CMK (cell line): ENCODE measurements at regions not wholly inside any gene's neighbourhood (a gene's known extent, or its start where the extent isn't known, plus 50 kb on each side); places are given as distances from the start of the nearest gene placed in this dataset.

Source experiments
- DNase-seq: peaks from one replicate; pipeline ENCODE4 v3.0.0-alpha.2; 2010; ENCODE audit warnings: low read depth

DNA sequence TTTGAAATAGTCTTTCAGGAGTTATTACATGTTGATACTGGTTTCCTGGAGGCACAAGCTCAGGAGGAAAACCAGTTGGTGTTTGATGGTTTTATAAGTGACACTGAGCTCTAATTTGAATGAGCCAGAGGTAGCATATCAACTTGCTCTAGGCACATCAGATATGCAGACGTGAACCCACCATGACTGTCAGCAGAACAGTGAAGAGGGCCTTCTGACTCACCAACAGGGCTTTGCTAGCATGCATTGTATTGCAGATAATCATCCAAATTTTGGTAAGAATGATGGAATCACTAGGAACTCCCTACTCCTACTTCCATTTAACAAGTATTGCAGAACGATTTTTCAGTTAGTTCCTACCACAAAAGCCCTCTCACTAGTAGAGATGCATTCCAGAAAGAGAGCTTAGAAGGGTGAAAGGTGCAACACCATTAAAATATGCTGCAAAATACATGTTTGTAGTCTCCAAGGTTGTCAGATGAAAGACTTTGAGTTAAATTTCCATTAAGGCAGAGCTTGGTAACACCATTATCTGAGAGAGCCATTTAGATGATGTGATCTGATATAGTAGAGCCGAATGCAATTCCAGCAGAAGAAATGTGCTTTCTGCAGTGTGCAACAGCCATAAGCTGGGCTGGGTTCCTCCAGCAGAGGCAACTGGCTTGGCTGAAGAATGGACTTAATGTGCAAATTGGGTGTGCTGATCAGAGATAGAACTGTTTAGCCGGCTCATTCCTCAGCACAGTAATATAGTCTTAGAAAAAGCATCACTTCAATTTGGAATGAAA, 968.7 kb upstream of the ADGRB3 start:
- DNase-seq = no peak

DNA sequence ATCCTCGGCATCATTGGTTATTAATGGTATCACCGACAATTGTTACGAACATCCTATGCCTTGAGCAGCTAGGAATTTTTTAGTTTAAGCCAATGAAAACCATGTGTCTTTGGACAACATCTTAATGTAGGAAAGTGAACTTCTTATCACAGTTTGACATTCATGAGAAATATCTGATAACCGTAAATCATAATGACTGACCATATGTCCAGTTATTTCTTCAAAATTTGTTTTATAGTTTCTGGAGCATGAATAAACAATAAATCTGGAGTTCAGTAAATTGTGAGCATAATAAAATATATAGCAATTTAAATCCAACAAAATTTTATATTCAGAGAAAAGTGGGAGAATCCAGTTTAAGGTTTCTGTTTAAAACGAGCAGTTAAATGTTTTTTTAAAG, 970.1 kb upstream of the ADGRB3 start:
- no peak for DNase-seq

DNA sequence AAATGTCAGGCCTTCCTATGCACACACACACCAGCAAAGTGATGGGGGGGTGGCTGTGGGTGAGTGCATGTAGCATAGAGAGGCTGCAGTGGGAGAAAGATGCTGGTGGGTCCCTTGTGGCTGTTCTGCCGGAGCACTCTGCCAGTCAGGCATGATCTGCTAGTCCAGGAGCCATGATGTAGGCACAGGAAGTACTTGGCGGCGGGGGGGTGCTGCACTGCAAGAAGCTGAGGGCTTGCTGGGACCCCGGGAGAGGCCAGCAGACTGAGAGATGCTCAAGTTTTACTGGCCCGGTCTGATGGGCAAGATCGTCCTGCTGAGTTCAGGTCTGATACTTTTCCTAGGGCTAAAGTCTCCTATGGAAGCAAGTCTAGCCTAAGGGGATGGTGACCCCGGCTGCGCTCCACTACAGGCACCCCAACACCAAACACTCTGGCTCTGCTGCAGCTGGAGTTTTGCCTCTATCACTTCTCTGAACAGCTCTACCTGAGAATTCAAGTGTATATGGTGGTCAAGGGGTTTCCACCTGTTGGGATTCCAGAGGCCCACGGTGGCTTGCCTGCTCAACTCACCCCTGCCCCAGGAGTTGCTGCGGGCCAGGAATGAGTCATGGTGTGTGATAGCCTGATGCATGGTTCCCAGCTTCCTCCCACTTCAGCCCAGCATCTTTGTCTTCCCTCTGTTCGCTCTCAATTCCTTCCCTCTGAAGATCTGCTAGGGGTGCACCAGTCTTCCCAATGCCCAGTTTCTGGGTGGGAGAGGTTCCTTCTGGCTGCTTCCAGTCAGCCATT, 971.8 kb upstream of the ADGRB3 start:
- DNase-seq = no peak

DNA sequence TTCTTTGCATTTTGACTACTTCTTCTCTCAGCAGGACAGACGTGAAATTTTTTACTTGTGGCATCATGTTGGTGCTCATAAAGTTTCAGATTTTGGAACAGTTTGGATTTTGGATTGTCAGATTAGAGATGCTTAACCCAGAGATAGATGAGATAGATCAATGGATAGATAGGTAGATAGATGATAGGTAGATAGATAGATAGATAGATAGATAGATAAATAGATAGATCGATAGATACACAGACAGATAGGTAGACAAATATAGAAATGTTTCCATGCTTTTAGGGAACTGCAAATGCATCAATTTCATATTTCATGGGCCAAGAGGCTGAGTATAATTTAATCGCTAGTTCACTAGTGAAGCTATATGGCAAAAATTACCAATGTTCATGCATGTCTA, 981.5 kb upstream of the ADGRB3 start:
- no peak for DNase-seq

DNA sequence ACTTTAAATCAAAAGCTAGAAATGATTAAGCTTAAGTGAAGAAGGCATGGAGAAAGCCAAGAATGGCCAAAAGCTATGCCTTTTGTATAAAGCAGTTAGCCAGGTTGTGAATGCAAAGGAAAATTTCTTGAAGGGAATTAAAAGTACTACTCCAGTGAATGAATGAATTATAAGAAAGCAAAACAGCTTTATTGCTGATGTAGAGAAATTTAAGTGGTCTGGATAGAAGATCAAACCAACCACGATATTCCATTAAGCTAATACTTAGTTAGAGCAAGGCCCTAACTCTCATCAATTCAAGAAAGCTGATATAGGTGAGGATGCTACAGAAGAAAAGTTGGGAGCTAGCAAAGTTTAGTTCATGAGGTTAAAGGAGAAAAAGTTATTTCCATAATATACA, 988.5 kb upstream of the ADGRB3 start:
- DNase-seq = no peak

DNA sequence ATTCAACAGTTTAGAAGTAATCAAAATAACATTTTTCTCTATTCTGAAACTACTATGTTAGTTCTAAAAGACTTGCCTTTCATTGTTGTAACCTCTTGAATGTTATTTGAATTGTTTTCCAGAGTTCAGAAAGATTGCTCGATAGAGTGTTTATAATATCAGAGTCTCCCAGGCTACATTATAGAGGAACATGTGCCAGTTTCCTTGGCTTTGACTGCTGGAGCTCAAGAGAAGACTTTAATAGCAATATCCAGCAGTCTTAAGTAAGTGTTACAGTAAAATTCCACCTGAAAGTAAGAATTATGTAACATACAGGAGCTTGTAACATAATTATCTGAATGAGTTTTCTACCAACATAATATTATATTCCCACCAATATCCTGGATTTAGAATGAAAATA, 991.8 kb upstream of the ADGRB3 start:
- DNase-seq = no peak

DNA sequence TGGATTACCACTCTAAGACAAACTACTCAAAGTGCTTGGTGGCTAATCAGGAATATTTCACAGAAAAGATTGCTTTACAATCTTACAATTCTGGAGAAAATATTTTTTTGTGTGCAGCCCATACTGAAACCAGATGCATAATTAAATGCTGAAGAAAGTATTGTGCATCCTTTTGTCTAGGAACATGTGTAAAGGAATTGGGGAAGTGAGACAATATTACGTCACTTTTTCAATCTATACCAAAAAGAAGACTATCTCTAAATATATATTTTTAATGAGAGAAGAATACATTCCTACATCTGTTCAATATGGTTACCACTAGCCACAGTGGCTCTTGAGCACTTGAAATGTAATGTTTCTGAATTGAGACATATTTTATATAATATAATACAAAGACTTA, 992.5 kb upstream of the ADGRB3 start:
- no peak for DNase-seq

DNA sequence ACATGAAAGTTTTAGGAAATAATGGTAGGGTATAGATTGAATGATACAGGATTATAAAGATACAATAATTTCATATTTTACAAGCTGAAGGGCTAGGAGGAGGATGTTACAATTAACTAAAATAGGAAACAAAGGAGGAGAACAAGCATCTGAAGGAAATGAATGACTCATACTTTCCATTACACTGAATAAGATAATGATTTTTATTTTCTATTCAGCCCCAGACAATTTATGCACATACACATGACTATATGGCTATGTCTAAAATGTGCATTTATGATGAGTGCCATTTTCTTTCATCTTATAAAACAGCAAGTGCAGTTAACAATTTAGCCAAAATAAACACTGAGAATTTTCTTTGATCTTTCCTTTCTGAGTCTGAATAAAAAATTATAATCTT, 994.6 kb upstream of the ADGRB3 start:
- DNase-seq = no peak

DNA sequence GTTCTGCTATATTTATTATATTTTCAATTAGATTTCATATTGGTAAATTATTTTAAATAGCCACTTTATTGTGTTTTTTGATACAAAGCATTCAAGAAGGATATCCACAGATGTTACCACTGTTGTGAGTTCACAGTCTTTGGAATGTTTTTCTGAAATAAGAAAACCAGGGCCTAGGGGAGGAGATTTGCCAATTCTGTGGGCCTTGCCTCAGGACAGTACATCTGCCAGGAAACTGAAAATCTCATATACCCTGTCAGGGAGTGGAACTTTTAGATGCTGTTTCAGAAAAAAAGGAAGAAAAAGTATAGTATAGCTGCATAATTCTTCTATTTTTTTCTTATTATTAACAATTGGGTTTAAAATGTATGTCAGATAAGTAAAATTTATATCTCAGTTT, 995.9 kb upstream of the ADGRB3 start:
- no peak for DNase-seq

DNA sequence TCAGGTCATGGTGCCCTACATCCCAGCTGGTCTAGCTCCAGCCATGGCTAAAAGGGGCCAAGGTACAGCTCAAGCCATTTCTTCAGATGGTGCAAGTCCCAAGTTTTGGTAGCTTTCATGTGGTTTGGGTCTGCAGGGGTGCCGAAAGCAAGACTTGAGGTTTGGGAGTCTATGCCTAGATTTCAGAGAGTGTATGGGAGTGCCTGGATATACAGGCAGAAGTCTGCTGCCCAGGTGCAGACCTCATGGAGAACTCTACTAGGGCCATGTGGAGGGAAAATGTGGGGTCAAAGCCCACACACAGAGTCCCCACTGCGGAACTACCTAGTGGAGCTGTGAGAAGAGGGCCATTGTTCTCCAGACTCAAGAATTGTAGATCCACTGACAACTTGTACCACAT, 1000.9 kb upstream of the ADGRB3 start:
- DNase-seq = no peak

DNA sequence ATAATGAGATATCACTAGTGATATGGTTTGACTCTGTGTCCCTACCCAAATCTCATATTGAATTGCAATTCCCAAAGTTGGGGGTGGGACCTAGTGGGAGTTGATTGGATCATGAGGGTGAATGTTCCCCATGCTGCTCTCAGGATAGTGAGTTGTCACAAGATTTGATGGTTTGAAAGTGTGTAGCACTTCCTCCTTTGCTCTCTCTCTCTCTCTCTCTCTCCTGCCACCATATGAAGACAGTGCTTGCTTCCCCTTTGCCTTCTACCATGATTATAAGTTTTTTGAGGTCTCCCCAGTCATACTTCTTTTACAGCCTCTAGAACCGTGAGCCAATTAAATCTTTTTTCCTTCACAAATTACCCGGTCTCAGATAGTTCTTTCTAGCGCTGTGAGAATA, 1002.0 kb upstream of the ADGRB3 start:
- no peak for DNase-seq

DNA sequence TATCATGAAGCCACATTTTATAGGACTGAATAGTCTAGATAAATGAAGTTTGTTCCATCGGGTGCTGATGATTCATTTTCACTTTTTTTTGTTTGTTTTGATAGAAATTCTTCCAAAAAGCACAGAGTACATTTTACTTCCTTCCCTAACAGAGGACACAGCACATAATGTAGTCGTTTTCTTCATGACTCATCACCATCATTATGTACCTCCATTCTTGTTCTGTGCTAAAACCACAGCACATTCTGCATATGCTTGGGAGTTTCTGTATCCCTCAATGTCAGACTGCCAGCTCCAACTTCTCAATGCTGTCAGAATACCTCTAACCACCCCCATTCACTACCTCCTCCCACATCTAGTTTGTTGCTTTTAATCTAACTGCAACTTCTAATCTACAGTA, 1004.9 kb upstream of the ADGRB3 start:
- no peak for DNase-seq

DNA sequence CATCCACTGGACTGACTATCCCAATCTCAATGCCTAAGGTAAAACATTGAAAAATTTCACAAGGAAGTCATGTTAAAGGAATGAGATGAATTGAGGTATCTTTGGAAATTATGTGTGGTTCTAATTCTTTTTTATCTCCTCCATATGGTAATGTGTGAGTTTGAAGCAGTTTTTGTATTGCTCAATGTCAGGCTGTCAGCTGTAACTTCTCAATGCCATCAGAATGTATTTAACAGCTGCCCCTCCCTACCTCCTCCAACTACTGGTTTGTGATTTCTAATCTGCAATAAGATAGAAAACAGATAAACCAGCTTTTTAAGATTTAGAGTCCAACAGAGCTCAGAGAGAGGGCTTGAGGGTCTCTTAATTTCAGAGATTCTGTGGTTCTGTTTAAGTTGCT, 1005.8 kb upstream of the ADGRB3 start:
- no peak for DNase-seq

DNA sequence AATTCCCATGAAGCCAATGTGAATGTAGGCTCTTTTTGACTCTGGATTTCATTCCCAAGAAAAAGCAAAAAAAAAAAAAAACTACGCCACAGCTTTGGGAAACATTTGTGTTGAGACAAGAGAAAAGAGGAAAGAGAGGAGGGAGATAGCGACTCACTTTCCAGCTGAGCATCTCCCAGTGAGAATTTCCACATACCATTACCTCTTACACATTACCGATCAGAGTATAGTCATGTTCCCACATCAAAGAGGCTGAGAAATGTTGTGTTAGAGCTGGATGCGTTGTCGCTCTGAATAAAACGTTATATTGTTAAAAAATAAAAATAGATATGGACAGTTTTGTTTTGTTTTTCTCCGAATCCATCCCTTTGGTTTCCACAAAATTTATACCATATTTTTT, 1019.3 kb upstream of the ADGRB3 start:
- DNase-seq = no peak

DNA sequence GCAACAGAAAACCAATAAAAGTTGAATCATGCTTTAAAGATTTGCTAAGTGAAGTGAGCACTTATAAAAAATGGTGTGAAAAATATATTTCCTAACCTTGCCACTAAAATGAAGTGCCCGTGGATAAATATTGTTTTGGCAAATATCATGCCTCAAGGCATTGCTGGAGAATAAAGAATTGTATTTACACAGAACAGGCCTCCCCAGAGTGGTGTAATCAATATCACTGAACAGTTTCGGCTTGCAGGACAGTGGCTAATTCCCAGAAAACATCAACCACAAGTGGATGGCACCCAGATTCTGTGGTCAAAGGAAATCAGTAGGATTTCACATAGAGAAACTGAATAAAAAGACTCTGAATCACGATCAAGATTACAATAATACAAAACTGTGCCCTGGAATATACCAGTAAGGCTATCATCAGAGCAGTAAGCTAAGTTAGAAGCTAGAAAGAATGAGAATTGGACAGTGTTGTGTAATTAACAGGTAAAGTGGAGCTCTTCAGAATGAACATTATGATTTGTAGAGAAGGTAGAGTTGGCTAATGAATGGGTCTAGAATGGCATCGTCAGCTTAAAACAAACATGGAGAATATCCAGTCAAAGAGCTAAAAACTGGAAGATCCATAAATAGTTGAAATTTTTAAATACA, 1026.9 kb upstream of the ADGRB3 start:
- no peak for DNase-seq

DNA sequence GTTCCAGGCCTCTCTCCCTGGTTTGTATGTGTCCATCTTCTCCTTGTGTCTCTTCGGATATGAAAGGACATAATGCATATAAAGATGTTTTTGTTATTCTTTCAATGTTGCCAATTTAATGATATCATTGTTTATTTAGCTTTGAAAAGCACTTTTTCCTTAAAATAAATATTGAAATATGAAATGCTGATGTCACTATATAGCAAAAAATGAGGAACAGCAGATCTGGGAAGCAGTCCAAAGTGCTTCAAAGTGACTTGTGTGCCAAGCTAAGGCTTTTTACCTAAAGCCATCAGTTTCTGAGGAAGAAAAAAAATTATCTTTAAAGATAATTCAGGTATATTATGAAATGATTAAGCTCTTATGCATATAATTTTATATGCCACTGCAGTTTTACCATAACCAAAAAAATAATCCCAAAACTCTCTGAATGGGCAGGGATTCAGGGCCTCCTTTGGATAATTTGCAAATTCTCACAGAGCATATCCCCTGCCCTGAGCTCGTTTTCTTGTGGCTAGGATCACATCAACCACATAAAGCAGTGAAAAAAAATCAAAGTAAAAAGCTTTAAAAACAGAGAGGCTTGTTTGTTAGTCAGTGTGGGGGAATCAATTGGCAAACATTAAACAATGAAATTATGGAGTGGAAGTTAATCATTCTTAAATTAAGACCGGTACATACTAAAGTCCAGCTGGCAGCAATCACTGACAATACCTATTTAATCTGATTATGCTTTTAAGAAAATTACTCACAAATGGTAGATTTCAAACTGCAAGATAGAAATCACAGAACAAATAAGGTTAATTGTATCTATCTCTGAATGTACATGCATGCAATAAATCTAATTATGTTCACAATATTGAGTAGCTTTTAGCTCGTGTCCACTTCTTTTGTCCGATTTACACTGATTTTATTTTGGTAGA, 1027.9 kb upstream of the ADGRB3 start:
- DNase-seq = no peak

DNA sequence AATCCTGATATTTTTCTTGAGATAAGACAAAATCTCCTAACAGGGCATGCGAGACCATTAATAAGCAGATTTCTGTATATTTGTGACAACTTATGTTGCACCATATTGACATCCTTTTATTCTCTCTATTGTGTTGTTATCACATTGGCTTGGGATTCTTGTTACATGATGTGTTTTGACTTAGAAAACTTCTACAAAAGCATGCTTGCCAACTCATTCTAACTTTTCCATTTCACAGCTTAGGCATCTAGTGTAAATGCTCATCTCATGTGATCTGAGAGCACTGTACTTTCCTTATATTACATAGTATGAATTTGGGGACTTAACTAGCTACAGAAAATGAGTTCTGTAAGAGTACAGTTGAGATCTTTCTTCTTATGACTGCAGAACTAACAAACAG, 1040.7 kb upstream of the ADGRB3 start:
- no peak for DNase-seq

DNA sequence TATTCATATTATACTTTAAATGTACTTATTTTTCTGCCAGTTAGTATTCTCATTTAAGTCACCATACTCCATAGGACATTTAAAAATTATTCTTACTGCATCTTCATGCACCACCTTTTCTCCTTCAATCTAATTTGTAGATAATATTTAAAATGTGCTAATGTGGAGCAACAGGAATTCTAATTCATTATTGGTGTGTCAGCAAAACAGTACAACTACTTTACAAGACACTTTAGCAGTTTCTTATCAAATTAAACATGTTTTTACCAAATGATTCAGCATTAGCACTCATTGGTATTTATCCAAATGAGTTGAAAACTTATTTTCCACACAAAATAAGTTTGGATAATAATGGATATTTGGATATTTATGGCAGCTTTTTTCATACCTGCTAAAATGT, 1041.8 kb upstream of the ADGRB3 start:
- no peak for DNase-seq

DNA sequence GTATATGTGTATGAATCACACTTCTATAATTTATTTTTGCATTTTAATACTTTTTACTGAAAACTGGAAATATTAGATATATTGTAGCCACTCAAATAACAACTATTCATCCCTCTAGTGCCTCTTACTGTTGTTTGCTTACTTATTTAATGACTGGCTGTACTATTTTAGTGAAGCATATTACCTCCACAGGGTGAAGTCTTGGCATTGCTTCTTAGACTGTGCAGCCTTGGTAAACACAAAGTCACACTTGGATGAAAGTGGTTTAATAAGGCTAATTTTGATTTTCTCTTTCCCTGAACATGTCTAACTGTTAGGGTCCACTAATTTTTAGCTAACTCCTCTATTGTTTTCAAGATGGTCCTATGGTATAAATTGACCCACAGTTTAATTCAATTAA, 1043.2 kb upstream of the ADGRB3 start:
- no peak for DNase-seq

DNA sequence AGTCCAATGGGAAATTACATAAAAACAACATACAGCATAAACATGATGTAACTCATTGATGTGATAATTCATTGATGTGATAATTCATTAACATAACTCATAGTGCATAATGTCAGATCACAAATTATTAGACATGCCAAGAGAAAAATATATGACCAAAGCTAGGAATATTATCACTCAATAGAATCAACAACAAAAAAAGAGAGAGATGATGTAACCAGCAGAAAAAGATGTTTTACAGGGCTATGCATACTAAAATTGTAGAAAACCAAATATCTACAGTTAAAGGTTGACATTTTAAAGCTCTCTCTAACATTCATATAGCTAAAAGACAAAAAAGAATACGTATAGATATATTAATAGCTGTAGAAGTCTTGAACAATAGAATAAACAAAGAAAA, 1067.2 kb upstream of the ADGRB3 start:
- DNase-seq = no peak

DNA sequence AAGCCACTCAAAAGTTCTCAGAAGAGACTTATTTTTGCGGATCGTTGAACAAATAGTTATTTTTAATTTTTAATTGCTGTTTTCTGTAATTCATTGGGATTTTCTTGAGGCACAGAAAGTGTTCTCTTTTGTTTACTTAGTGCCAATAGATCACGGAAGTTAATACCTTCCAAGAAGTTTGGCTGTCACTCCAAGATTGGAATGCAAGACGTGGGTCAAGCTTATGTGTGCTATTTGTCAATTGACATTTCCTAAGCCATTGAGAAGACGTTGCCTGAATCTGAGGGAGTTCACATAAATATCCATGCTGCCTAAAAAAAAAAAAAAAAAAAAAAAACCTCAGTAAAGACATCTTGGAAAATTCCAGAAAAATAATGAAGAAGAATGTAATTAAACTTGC, 1071.4 kb upstream of the ADGRB3 start:
- DNase-seq = no peak

DNA sequence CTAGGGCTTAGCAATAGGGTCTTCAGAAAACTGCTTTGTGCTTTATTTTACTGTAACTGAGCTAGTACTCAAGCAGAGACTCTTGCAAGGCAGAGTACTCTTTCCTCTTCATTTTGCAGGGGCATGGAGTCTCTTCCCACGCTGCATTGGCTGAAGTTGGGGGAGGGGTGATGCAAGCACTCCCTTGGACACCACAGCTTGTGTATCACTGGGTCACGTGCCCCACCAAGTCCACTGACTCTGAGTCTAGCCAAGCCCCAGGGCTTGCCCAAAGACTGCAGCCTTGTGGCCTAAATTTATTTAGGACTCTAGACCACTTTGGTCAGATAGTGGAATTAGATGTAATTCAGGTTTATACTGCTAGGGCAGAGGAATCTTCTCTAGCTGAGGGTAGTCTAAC, 1075.0 kb upstream of the ADGRB3 start:
- no peak for DNase-seq
